HEK293 (cell line): ENCODE measurements at regions not wholly inside any gene's neighbourhood (a gene's known extent, or its start where the extent isn't known, plus 50 kb on each side); places are given as distances from the start of the nearest gene placed in this dataset.

Experiments
- CTCF ChIA-PET: fragments of 350-600 bp; formaldehyde crosslinking; extraction: SDS; loops from one replicate; lab custom pipeline; 2021; ENCODE audit warnings: antibody characterized with exemption; lab: Yijun Ruan, JAX
- POLR2A ChIA-PET: fragments of 300-600 bp; formaldehyde crosslinking; extraction: SDS; loops from one replicate; lab custom pipeline; 2020; ENCODE audit warnings: antibody characterized with exemption, inconsistent platforms; lab: Yijun Ruan, JAX
- H3K27ac ChIP-seq: fragments of 200-500 bp; sonication (Bioruptor generic); 2 replicates; pipeline ENCODE4 v1.5.1; 2014; ENCODE audit warnings: low read depth, low read length, control low read depth, inconsistent platforms; ENCODE audit errors: extremely low read depth
- H3K36me3 ChIP-seq, 2 experiments: fragments of 200-500 bp in 1 of 2; sonication (Bioruptor generic) in 1 of 2; 1 replicate in 1 of 2; 2 replicates in 1 of 2; pipeline ENCODE4 v1.5.1; 2014 to 2017; ENCODE audit warnings: inconsistent platforms in 2 of 2, low read length in 2 of 2; ENCODE audit not compliant: control insufficient read depth in 2 of 2, insufficient read depth in 1 of 2
- H3K4me1 ChIP-seq: fragments of 200-500 bp; sonication (Bioruptor generic); 2 replicates; pipeline ENCODE4 v1.5.1; 2014; ENCODE audit warnings: mild to moderate bottlenecking, low read length, inconsistent platforms; ENCODE audit not compliant: control insufficient read depth, insufficient read depth
- H3K4me3 ChIP-seq: 2 replicates; pipeline ENCODE4 v1.5.1; 2011; ENCODE audit warnings: low read depth, mild to moderate bottlenecking, control low read depth, low read length, moderate library complexity
- H3K9me3 ChIP-seq: fragments of 200-500 bp; sonication (Bioruptor generic); 2 replicates; pipeline ENCODE4 v1.5.1; 2014; ENCODE audit warnings: low read depth, low read length, inconsistent platforms; ENCODE audit not compliant: control insufficient read depth, insufficient read depth
- KLF17 ChIP-seq: fragments of 450-650 bp; formaldehyde crosslinking; IDR thresholded peaks from 2 replicates; pipeline ENCODE4 v1.5.1; 2016; ENCODE audit warnings: missing biosample characterization, missing genetic modification characterization
- PRDM4 ChIP-seq: fragments of 450-650 bp; formaldehyde crosslinking; IDR thresholded peaks from 2 replicates; pipeline ENCODE4 v1.5.1; 2017; ENCODE audit warnings: missing biosample characterization, missing genetic modification characterization
- SALL2 ChIP-seq: fragments of 450-650 bp; formaldehyde crosslinking; IDR thresholded peaks from 2 replicates; pipeline ENCODE4 v1.5.0; 2017; ENCODE audit warnings: missing biosample characterization, mild to moderate bottlenecking, missing genetic modification characterization, borderline replicate concordance
- SP3 ChIP-seq: fragments of 450-650 bp; formaldehyde crosslinking; IDR thresholded peaks from 2 replicates; pipeline ENCODE4 v1.5.1; 2016; ENCODE audit warnings: missing biosample characterization, missing genetic modification characterization
- ZBTB44 ChIP-seq: fragments of 450-650 bp; IDR thresholded peaks from 2 replicates; pipeline ENCODE4 v1.5.1; 2018; ENCODE audit warnings: missing biosample characterization, mild to moderate bottlenecking, missing genetic modification characterization
- ZBTB6 ChIP-seq: fragments of 450-650 bp; formaldehyde crosslinking; IDR thresholded peaks from 2 replicates; pipeline ENCODE4 v1.5.1; 2017; ENCODE audit warnings: missing biosample characterization, missing genetic modification characterization
- ZNF10 ChIP-seq: fragments of 450-650 bp; formaldehyde crosslinking; IDR thresholded peaks from 2 replicates; pipeline ENCODE4 v1.5.1; 2017; ENCODE audit warnings: missing biosample characterization, missing genetic modification characterization
- ZNF157 ChIP-seq: fragments of 450-650 bp; formaldehyde crosslinking; IDR thresholded peaks from 2 replicates; pipeline ENCODE4 v1.5.1; 2016; ENCODE audit warnings: missing biosample characterization, missing genetic modification characterization
- ZNF202 ChIP-seq: fragments of 450-650 bp; formaldehyde crosslinking; IDR thresholded peaks from 2 replicates; pipeline ENCODE4 v1.5.1; 2016; ENCODE audit warnings: missing biosample characterization, missing genetic modification characterization, borderline replicate concordance
- ZNF24 ChIP-seq: fragments of 450-650 bp; formaldehyde crosslinking; IDR thresholded peaks from 2 replicates; pipeline ENCODE4 v1.5.1; 2016; ENCODE audit warnings: missing biosample characterization, missing genetic modification characterization
- ZNF558 ChIP-seq: fragments of 450-650 bp; formaldehyde crosslinking; IDR thresholded peaks from 2 replicates; pipeline ENCODE4 v1.5.1; 2016; ENCODE audit warnings: missing biosample characterization, missing genetic modification characterization
- ZNF585B ChIP-seq: fragments of 450-650 bp; formaldehyde crosslinking; IDR thresholded peaks from 2 replicates; pipeline ENCODE4 v1.5.1; 2016; ENCODE audit warnings: missing biosample characterization, missing genetic modification characterization
- ZNF645 ChIP-seq: fragments of 450-650 bp; formaldehyde crosslinking; IDR thresholded peaks from 2 replicates; pipeline ENCODE4; 2016; ENCODE audit warnings: missing biosample characterization, missing genetic modification characterization
- ZNF654 ChIP-seq: fragments of 450-650 bp; formaldehyde crosslinking; IDR thresholded peaks from 2 replicates; pipeline ENCODE4 v1.5.1; 2016; ENCODE audit warnings: low read depth, missing biosample characterization, missing genetic modification characterization
- ZNF777 ChIP-seq: fragments of 450-650 bp; formaldehyde crosslinking; IDR thresholded peaks from 2 replicates; pipeline ENCODE4 v1.5.1; 2017; ENCODE audit warnings: missing biosample characterization, missing genetic modification characterization, borderline replicate concordance

GRCh38 chr13:97140611-97141010, 81.5 kb upstream of the MBNL2 start:
- Histone ChIP-seq H3K9me3 (no peaks in the 10 kb centered on the region), H3K4me1 (0 out of 2 replicates have a peak, but pooled peaks cover 2% of the 10 kb centered on the region), H3K27ac (no peak overlapping the region), H3K36me3 (no peaks in the 10 kb centered on the region), H3K4me3 (no peak overlapping the region)
- CTCF ChIA-PET: interaction anchor here (0.7 to 1.2 kb wide), 3 partner anchors 17 to 118 kb away, joined by 3 to 4 read pairs (median 3); no protein-coding TSS in a partner anchor
- TF ChIP-seq ZNF777 (tag by site-specific recombination) (no peak), SP3 (tag by site-specific recombination) (no peak), ZBTB6 (tag by site-specific recombination) (no peak), ZNF654 (no peak), PRDM4 (no peak), ZNF157 (tag by site-specific recombination) (no peak), ZNF24 (tag by site-specific recombination) (no peak), ZNF10 (tag by site-specific recombination) (no peak)
- POLR2A ChIA-PET: no interaction called here

GRCh38 chr13:97141097-97141496, 81.0 kb upstream of the MBNL2 start:
- H3K27ac ChIP-seq: no peak overlapping the region

More at GRCh38 chr13:97141097-97141496, 81.0 kb upstream of the MBNL2 start:
- TF ChIP-seq ZBTB44 (tag by site-specific recombination) (no peak), ZNF202 (no peak), ZNF645 (tag by site-specific recombination) (no peak), SALL2 (tag by site-specific recombination) (no peak), ZNF558 (no peak), ZNF585B (tag by site-specific recombination) (no peak), KLF17 (tag by site-specific recombination) (no peak)
- CTCF ChIA-PET: interaction anchor here (1.1 to 2.1 kb wide), 5 partner anchors 16 to 79 kb away, joined by 3 to 8 read pairs (median 3); no protein-coding TSS in a partner anchor
- H3K4me3 ChIP-seq: no peak overlapping the region
- POLR2A ChIA-PET: interaction anchor here (0.6 to 2.2 kb wide), 4 partner anchors 24 to 83 kb away, joined by 3 to 12 read pairs (median 4); no protein-coding TSS in a partner anchor
- H3K36me3 ChIP-seq: no peaks in the 10 kb centered on the region
- no peaks in the 10 kb centered on the region for H3K9me3 ChIP-seq
- H3K4me1 ChIP-seq: 0 out of 2 replicates have a peak, but pooled peaks cover 2% of the 10 kb centered on the region
